Right lobe of liver (tissue), 4 donors: ENCODE measurements at regions not wholly inside any gene's neighbourhood (a gene's known extent, or its start where the extent isn't known, plus 50 kb on each side); places are given as distances from the start of the nearest gene placed in this dataset.

ENCODE experiments used
- CTCF ChIP-seq, 4 donors: fragments of 200-600 bp in 3 of 4; fragments of 450-650 bp in 1 of 4; IDR thresholded peaks; one replicate each; pipeline versions ENCODE4 v1.5.1 to v1.8.0; 2016 to 2022; ENCODE audit warnings: antibody characterized with exemption in 4 of 4, mild to moderate bottlenecking in 2 of 4
- POLR2A ChIP-seq: fragments of 450-650 bp; IDR thresholded peaks from one replicate; pipeline ENCODE4 v1.6.1; 2017; ENCODE audit warnings: antibody characterized with exemption, mild to moderate bottlenecking
- donor health status: DM: no; HTN: no; CAD: no.
- donor health status: DM: no; HTN: no; CAD: no.
- donor health status: DM: no; HTN: yes; CAD: no.

GRCh38 chr12:90203556-90203955 is 494.9 kb upstream of the ATP2B1 start:
- TF ChIP-seq CTCF (IDR thresholded peaks at IDR 0.05) (no peak), POLR2A (no peak)
